Coronary artery (tissue), 2 donors: ENCODE measurements at regions not wholly inside any gene's neighbourhood (a gene's known extent, or its start where the extent isn't known, plus 50 kb on each side); places are given as distances from the start of the nearest gene placed in this dataset.

Source experiments
- DNase-seq: peaks from one replicate; pipeline ENCODE4 v3.0.0-alpha.2; 2017; ENCODE audit warnings: low spot score
- H3K27ac ChIP-seq, 2 donors: fragments of 200-600 bp; sonication (generic); one replicate each; pipeline ENCODE4 v1.5.1; 2016 to 2019
- H3K4me3 ChIP-seq: fragments of 200-600 bp; sonication (generic); 2 replicates; pipeline ENCODE4 v1.5.1; 2016; ENCODE audit warnings: mild to moderate bottlenecking, moderate library complexity
- CTCF ChIP-seq: fragments of 200-600 bp; sonication (generic); IDR thresholded peaks from one replicate; pipeline ENCODE4 v1.5.1; 2019; ENCODE audit warnings: antibody characterized with exemption

DNA sequence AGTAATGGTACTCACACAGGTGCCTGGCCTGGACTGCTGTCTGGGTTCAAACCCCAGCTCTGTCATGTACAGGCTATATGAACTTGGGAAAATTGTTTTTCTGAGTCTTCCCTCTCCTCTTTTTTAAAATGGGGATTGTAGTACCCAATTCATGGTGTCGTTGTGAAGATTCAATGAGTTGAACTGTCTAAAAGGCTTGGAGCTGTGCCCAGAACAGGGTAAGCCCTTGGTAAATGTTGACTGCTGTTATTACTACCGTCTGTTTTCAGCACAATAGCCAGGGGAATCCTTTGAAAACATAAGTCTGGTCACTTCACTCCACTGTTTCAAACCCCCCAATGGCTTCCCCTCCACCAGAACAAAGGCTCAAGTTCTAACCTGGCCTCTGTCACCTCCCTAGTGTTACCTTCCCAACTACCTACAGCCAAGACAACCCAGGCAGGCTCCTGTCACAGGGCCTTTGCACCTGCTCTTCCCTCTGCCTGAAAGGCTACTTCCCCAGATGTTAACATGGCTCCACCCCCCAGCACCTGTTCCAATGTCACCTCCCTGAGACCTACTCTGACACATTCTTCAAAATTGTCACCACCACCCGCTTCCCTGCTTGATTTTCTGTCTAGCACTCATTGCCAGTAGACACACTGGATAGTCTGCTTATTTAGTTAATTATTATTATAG, 152.8 kb downstream of the CHST1 start:
- peak; percentile 58 for DNase-seq
- no peak overlapping the region for H3K4me3 ChIP-seq
- H3K27ac ChIP-seq = no peak overlapping the region
- no peak for TF ChIP-seq CTCF

- H3K4me3 ChIP-seq = no peak overlapping the region
- DNase-seq = peak; percentile 54
Measured at GRCh38 chr11:45511566-45511965, 153.9 kb downstream of the CHST1 start.

GRCh38 chr11:45507916-45508315, 157.5 kb downstream of the CHST1 start:
- TF ChIP-seq CTCF = no peak
- H3K4me3 ChIP-seq = no peak overlapping the region
- no peak overlapping the region for H3K27ac ChIP-seq
- peak; percentile 56 for DNase-seq

More at GRCh38 chr11:45511566-45511965, 153.9 kb downstream of the CHST1 start:
- no peak for TF ChIP-seq CTCF
- no peak overlapping the region for H3K27ac ChIP-seq

DNA sequence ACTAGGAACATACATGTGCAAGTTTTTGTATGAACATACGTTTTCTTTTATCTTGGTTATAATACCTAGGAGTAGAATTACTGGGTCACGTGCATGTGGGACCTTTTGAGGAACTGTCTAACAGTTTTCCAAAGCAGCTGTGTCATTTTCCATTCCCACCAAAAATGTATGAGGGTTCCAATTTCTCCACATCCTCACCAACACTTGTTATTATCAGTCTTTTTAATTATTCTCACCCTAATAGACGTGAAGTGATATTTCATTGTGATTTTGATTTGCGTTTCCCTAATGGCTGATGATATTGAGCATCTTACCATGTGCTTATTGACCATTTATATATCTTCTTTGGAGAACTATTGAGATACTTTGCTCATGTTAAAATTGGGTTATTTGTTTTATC, 162.1 kb downstream of the CHST1 start:
- TF ChIP-seq CTCF = no peak

DNA sequence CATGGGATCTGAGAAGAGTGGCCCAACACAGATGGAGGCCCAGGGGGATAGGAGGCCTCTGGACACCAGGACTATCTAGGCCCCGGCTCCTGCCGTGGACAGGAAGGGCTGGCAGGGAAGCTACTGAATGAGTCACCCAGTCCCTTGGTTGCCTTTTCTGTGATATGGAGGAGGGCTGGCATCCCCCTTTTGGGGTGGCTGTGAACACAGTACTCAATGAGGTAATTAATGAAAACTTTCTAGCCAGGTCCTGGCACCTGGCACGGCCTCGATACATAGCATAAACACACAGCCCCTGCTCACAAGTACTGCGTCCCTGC, 163.2 kb downstream of the CHST1 start:
- no peak for TF ChIP-seq CTCF
- Histone ChIP-seq H3K4me3 (no peak overlapping the region), H3K27ac (no peak overlapping the region)
- DNase-seq = peak; percentile 47

More for the DNA sequence above, 162.1 kb downstream of the CHST1 start:
- peak; percentile 5 for DNase-seq
- Histone ChIP-seq H3K4me3 (no peak overlapping the region), H3K27ac (no peak overlapping the region)

DNA sequence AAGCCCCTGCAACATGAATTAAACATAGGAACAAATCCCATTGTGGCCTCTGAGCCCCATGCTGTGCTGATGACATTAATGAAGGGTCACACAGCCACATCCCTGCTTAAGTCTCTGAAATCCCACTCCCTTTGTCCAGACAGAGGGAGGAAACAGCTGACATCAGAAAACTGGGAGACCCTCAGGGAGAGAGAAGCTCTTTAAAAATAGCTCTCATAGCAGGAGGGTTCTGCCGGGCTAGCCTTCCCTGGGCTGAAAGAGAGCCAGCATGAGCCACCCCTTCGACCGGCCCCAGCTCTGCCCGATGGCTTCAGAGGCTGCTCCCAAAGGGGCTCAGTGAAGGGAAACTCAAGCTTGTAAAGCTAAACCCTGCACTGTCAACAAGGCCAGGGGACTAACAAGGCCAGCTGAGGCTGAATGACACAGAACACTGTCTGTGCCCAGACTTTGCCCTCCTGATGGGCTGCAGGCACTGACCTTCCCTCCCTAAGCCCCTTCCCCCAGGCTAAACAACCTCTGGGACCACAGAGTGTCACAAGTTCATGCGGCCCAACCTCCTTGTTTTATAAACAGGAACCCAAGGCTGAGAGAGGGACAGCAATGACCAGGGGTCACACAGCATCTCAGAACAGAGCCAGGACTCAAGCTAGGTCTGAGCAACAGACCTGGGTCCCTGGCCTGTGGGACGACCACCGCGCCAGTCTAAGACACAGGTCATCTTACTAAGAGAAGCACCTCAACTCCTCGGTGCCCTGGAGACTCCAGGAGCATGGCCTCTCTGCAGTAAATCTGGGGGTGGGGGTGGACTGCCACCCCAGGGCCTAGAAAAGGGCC, 163.8 kb downstream of the CHST1 start:
- Histone ChIP-seq H3K4me3 (no peak overlapping the region), H3K27ac (no peak overlapping the region)
- DNase-seq = peak; percentile 58
- no peak for TF ChIP-seq CTCF

GRCh38 chr11:45500451-45500850, 165.0 kb downstream of the CHST1 start:
- H3K4me3 ChIP-seq = no peak overlapping the region
- no peak for TF ChIP-seq CTCF
- peak; percentile 38 for DNase-seq
- H3K27ac ChIP-seq = no peak overlapping the region
